ENCODE measurements at regions not wholly inside any gene's neighbourhood (a gene's known extent, or its start where the extent isn't known, plus 50 kb on each side); places are given as distances from the start of the nearest gene placed in this dataset.

DNA sequence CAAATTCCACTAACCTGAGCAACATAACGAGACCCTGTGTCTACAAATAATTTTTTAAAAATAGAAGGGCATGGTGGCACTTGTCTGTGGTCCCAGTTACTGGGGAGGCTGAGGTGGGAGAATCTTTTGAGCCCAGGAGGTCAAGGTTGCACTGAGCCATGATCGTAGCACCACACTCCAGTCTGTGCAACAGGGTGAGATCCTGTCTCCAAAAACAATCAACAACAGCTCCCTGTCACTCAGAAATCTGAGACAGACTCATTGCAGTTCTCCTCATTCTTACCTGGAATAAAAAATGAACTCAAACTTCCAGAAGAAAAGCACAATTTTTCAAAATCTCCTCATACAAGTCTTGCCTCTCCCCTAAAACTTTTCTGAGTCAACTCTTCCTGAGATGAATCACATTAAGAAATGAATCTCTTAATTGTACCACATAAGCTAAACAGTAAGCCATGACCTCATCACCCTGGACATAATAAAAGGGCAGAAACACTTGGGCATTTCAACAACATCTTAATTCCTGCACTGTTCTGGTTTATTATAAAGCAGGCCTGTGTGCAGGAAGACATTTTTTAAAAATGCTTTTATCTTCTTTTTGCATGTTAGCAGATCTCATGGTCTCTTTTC is 214.3 kb upstream of the CDKN3 start:
- TF ChIP-seq YY1 (IDR thresholded peaks at IDR 0.05; ENCODE audit: low read depth) (no peak), CEBPB (IDR thresholded peaks at IDR 0.05) (no peak), EP300 (IDR thresholded peaks at IDR 0.05; ENCODE audit: borderline replicate concordance) (no peak), EGR1 (IDR thresholded peaks at IDR 0.05) (no peak), FOXM1 (IDR thresholded peaks at IDR 0.05; ENCODE audit: borderline replicate concordance, low read depth) (no peak), RAD21 (IDR thresholded peaks at IDR 0.05; ENCODE audit: low read depth) (no peak), TAF1 (IDR thresholded peaks at IDR 0.05; ENCODE audit: low read depth) (no peak)
- TF ChIP-seq, protein P1, sequence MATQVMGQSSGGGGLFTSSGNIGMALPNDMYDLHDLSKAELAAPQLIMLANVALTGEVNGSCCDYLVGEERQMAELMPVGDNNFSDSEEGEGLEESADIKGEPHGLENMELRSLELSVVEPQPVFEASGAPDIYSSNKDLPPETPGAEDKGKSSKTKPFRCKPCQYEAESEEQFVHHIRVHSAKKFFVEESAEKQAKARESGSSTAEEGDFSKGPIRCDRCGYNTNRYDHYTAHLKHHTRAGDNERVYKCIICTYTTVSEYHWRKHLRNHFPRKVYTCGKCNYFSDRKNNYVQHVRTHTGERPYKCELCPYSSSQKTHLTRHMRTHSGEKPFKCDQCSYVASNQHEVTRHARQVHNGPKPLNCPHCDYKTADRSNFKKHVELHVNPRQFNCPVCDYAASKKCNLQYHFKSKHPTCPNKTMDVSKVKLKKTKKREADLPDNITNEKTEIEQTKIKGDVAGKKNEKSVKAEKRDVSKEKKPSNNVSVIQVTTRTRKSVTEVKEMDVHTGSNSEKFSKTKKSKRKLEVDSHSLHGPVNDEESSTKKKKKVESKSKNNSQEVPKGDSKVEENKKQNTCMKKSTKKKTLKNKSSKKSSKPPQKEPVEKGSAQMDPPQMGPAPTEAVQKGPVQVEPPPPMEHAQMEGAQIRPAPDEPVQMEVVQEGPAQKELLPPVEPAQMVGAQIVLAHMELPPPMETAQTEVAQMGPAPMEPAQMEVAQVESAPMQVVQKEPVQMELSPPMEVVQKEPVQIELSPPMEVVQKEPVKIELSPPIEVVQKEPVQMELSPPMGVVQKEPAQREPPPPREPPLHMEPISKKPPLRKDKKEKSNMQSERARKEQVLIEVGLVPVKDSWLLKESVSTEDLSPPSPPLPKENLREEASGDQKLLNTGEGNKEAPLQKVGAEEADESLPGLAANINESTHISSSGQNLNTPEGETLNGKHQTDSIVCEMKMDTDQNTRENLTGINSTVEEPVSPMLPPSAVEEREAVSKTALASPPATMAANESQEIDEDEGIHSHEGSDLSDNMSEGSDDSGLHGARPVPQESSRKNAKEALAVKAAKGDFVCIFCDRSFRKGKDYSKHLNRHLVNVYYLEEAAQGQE (IDR thresholded peaks at IDR 0.05; ENCODE audit: low read depth), result no peak
- TF ChIP-seq, protein P2, sequence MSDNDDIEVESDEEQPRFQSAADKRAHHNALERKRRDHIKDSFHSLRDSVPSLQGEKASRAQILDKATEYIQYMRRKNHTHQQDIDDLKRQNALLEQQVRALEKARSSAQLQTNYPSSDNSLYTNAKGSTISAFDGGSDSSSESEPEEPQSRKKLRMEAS (IDR thresholded peaks at IDR 0.05), result no peak

All from Ishikawa (cell line).